DND-41 (cell line): ENCODE measurements at regions not wholly inside any gene's neighbourhood (a gene's known extent, or its start where the extent isn't known, plus 50 kb on each side); places are given as distances from the start of the nearest gene placed in this dataset.

ENCODE experiments used
- ATAC-seq: fragments of 200-7000 bp; cut with Tn5 transposase; 3 replicates; pipeline ENCODE4 v1.9.1; 2021; ENCODE audit warnings: low read depth; ENCODE audit not compliant: insufficient read depth
- DNase-seq: peaks from one replicate; pipeline ENCODE4 v3.0.0-alpha.2; 2020
- H2AFZ ChIP-seq: 2 replicates; pipeline ENCODE4 v1.6.0; 2012; ENCODE audit warnings: low read depth, low read length
- H3K27ac ChIP-seq: 2 replicates; pipeline ENCODE4 v1.5.1; 2012; ENCODE audit warnings: low read length, inconsistent platforms
- H3K27me3 ChIP-seq: fragments of 200-600 bp; sonication (generic); 2 replicates; pipeline ENCODE4 v1.6.0; 2012; ENCODE audit warnings: low read length, mild to moderate bottlenecking, inconsistent platforms; ENCODE audit not compliant: insufficient read depth, poor library complexity
- H3K36me3 ChIP-seq: 2 replicates; pipeline ENCODE4 v1.5.1; 2012; ENCODE audit warnings: low read length, inconsistent platforms; ENCODE audit not compliant: insufficient read depth
- H3K4me1 ChIP-seq: 2 replicates; pipeline ENCODE4 v1.5.1; 2012; ENCODE audit warnings: mild to moderate bottlenecking, low read length; ENCODE audit not compliant: insufficient read depth
- H3K4me2 ChIP-seq: 2 replicates; pipeline ENCODE4 v1.6.0; 2012; ENCODE audit warnings: mild to moderate bottlenecking, moderate library complexity, low read length, inconsistent platforms; ENCODE audit not compliant: insufficient read depth
- H3K4me3 ChIP-seq, 2 experiments: fragments of 200-600 bp in 1 of 2; shearing (Covaris generic) in 1 of 2; 2 replicates each; pipeline ENCODE4 v1.5.1; 2012 to 2016; ENCODE audit warnings: inconsistent platforms in 2 of 2, low read length in 2 of 2, mild to moderate bottlenecking in 2 of 2, low read depth in 1 of 2, moderate library complexity in 1 of 2
- H3K79me2 ChIP-seq: 2 replicates; pipeline ENCODE4 v1.6.0; 2012; ENCODE audit warnings: low read length, inconsistent platforms; ENCODE audit not compliant: insufficient read depth
- H3K9ac ChIP-seq: 2 replicates; pipeline ENCODE4 v1.6.0; 2012; ENCODE audit warnings: low read depth, mild to moderate bottlenecking, inconsistent platforms, low read length, moderate library complexity
- H3K9me3 ChIP-seq: 2 replicates; pipeline ENCODE4 v1.5.1; 2012; ENCODE audit warnings: low read length, moderate library complexity, mild to moderate bottlenecking, inconsistent platforms; ENCODE audit not compliant: insufficient read depth, severe bottlenecking
- H4K20me1 ChIP-seq: 2 replicates; pipeline ENCODE4 v1.6.0; 2012; ENCODE audit warnings: low read length; ENCODE audit not compliant: insufficient read depth
- EZH2 ChIP-seq: IDR thresholded peaks from 3 replicates; pipeline ENCODE4 v1.6.1; 2012; ENCODE audit warnings: borderline replicate concordance, low read depth, mild to moderate bottlenecking, moderate library complexity, low read length, inconsistent platforms; ENCODE audit not compliant: severe bottlenecking
- TF ChIP-seq, protein P1 (sequence below): IDR thresholded peaks from 2 replicates; pipeline ENCODE4 v1.5.1; 2012; ENCODE audit warnings: borderline replicate concordance, low read length, moderate library complexity, mild to moderate bottlenecking; ENCODE audit not compliant: poor library complexity, severe bottlenecking; ENCODE audit errors: extremely low read depth

- ATAC-seq = no peak
- H3K79me2 ChIP-seq = no peaks in the 10 kb centered on the region
- no peak overlapping the region for H2AFZ ChIP-seq
- H4K20me1 ChIP-seq = no peaks in the 10 kb centered on the region
- no peaks in the 10 kb centered on the region for H3K4me1 ChIP-seq
- H3K4me3 ChIP-seq = no peak overlapping the region
- TF ChIP-seq, protein P1, sequence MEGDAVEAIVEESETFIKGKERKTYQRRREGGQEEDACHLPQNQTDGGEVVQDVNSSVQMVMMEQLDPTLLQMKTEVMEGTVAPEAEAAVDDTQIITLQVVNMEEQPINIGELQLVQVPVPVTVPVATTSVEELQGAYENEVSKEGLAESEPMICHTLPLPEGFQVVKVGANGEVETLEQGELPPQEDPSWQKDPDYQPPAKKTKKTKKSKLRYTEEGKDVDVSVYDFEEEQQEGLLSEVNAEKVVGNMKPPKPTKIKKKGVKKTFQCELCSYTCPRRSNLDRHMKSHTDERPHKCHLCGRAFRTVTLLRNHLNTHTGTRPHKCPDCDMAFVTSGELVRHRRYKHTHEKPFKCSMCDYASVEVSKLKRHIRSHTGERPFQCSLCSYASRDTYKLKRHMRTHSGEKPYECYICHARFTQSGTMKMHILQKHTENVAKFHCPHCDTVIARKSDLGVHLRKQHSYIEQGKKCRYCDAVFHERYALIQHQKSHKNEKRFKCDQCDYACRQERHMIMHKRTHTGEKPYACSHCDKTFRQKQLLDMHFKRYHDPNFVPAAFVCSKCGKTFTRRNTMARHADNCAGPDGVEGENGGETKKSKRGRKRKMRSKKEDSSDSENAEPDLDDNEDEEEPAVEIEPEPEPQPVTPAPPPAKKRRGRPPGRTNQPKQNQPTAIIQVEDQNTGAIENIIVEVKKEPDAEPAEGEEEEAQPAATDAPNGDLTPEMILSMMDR = no peak
- TF ChIP-seq EZH2 = no peak
- no peaks in the 10 kb centered on the region for H3K27me3 ChIP-seq
- H3K9ac ChIP-seq = no peak overlapping the region
- H3K9me3 ChIP-seq = peaks cover 9% of the 10 kb centered on the region
- no peaks in the 10 kb centered on the region for H3K36me3 ChIP-seq
- DNase-seq = no peak
- no peak overlapping the region for H3K4me2 ChIP-seq
- H3K27ac ChIP-seq = no peak overlapping the region
These were observed 78.6 kb upstream of the ZNF479 start for GRCh38 chr7:57210871-57211270.

DNA sequence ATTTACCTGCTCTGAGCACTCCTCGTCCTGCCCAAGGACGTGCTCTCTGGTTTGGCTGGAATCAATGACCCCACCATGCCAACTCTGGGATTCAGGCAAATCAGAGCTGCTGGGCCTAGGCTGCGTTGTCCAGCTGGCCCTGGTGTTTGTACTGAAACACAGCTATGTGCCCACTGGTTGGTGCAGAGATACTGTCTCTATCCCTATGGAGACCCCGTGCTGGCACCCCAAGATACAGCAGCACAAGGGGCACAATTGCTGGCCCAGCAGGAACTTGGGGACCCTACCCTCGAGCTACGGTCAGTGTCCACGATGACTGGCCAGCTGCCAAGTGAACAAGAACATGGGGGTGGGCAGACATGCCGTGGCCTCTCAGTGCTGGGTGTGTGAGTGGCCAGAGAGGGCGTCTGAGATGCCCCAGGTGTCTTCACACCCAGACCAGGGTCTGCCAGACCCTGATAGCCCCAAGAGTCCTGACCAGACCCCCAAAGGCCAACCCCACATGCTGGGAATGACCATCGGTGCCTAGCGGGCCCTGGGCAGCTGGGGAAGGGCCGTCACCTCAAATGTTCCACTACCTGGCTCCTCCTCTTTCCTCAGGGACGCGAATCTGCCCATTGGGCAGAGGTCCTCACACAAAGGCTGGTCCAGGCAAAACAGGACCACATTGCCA lies 79.3 kb upstream of the ZNF479 start:
- H3K4me2 ChIP-seq = no peak overlapping the region
- no peaks in the 10 kb centered on the region for H3K36me3 ChIP-seq
- H3K27me3 ChIP-seq = no peaks in the 10 kb centered on the region
- no peak for ATAC-seq
- H3K27ac ChIP-seq = no peak overlapping the region
- no peaks in the 10 kb centered on the region for H3K79me2 ChIP-seq
- H3K9ac ChIP-seq = no peak overlapping the region
- H2AFZ ChIP-seq = no peak overlapping the region
- TF ChIP-seq EZH2 = no peak
- TF ChIP-seq, protein P1 = no peak
- H3K4me1 ChIP-seq = no peaks in the 10 kb centered on the region
- no peak overlapping the region for H3K4me3 ChIP-seq
- no peaks in the 10 kb centered on the region for H4K20me1 ChIP-seq
- H3K9me3 ChIP-seq = peaks cover 14% of the 10 kb centered on the region
- DNase-seq = no peak

DNA sequence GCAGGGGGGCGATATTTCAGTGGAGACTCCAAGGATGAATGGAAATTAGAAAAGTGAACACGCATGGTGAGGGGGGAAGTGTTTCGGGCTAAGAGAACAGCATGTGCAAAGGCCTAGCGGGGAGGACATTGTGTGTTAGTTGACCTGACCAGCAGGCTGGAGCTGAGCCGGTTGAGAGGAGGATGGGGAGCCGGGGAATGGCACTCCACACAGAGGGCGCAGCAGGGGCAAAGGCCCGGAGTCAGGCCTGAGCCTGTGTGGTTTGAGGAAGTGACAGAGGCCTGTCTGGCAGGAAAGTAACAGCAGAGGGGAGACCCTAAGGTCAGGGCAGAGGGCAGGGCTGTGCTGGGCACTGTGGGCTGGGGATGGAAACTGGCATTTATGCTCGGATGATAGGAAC lies 83.2 kb upstream of the ZNF479 start:
- H3K9ac ChIP-seq = no peak overlapping the region
- DNase-seq = no peak
- TF ChIP-seq EZH2 = no peak
- TF ChIP-seq, protein P1 = no peak
- H3K4me1 ChIP-seq = no peaks in the 10 kb centered on the region
- ATAC-seq = no peak
- H4K20me1 ChIP-seq = no peaks in the 10 kb centered on the region
- H3K4me2 ChIP-seq = no peak overlapping the region
- H3K4me3 ChIP-seq = no peak overlapping the region
- H3K9me3 ChIP-seq = peaks cover 30% of the 10 kb centered on the region
- H3K27me3 ChIP-seq = no peaks in the 10 kb centered on the region
- H3K27ac ChIP-seq = no peak overlapping the region
- no peaks in the 10 kb centered on the region for H3K79me2 ChIP-seq
- no peak overlapping the region for H2AFZ ChIP-seq
- H3K36me3 ChIP-seq = no peaks in the 10 kb centered on the region

DNA sequence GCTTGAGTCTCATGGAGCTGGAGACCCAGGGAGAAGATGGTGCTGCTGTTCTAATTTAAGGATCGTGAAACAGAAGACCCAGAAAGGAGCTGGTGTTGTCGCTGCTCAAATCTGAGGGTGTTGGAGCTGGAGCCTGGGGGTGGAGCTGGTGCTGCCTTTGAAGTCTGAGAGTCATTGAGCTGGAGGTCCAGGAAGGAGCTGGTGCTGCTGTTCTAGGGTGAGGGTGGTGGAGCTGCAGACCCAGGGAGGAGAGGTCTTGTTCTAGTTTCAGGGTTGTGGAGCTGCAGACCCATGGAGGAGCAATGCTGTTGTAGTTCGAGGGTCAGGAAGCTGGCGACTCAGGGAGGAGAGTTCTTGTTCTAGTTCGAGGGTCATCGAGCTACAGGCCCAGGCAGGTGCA lies 84.1 kb upstream of the ZNF479 start:
- Histone ChIP-seq H3K4me2 (no peak overlapping the region), H4K20me1 (no peaks in the 10 kb centered on the region), H3K4me1 (no peaks in the 10 kb centered on the region), H3K4me3 (no peak overlapping the region), H3K9me3 (peaks cover 33% of the 10 kb centered on the region), H3K27ac (no peak overlapping the region), H3K79me2 (no peaks in the 10 kb centered on the region), H3K27me3 (no peaks in the 10 kb centered on the region), H3K36me3 (no peaks in the 10 kb centered on the region), H3K9ac (no peak overlapping the region), H2AFZ (no peak overlapping the region)
- no peak for ATAC-seq
- TF ChIP-seq, protein P1 = no peak
- no peak for TF ChIP-seq EZH2
- peak; percentile 29 for DNase-seq
